ENCODE measurements at regions not wholly inside any gene's neighbourhood (a gene's known extent, or its start where the extent isn't known, plus 50 kb on each side); places are given as distances from the start of the nearest gene placed in this dataset.

DNA sequence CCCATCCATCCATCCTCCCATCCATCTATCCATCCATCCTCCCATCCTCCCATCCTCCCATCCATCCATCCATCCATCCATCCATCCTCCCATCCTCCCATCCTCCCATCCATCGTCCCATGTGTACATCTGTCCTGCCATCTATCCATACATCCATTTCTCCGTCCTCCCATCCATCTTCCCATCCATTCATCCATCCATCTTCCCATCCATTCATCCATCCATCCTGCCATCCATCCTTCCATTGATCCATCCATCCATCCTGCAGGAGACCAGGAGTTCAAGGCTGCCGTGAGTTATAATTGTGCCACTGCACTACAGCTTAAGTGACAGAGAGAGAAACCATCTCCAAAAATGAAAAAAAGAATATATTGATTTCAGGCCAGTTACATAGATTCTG is 356.5 kb downstream of the CDH26 start:
- TF ChIP-seq, protein P1, sequence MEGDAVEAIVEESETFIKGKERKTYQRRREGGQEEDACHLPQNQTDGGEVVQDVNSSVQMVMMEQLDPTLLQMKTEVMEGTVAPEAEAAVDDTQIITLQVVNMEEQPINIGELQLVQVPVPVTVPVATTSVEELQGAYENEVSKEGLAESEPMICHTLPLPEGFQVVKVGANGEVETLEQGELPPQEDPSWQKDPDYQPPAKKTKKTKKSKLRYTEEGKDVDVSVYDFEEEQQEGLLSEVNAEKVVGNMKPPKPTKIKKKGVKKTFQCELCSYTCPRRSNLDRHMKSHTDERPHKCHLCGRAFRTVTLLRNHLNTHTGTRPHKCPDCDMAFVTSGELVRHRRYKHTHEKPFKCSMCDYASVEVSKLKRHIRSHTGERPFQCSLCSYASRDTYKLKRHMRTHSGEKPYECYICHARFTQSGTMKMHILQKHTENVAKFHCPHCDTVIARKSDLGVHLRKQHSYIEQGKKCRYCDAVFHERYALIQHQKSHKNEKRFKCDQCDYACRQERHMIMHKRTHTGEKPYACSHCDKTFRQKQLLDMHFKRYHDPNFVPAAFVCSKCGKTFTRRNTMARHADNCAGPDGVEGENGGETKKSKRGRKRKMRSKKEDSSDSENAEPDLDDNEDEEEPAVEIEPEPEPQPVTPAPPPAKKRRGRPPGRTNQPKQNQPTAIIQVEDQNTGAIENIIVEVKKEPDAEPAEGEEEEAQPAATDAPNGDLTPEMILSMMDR (IDR thresholded peaks at IDR 0.05), result no peak
- H3K27me3 Mint-ChIP-seq (ENCODE audit: low read depth), result peaks cover 15% of the 10 kb centered on the region
- no peak overlapping the region for H3K4me3 Mint-ChIP-seq (ENCODE audit: unreplicated experiment)
- H3K9me3 Mint-ChIP-seq (ENCODE audit: low read depth), result peaks cover 7% of the 10 kb centered on the region
- no peaks in the 10 kb centered on the region for H3K4me1 Mint-ChIP-seq (ENCODE audit: low read depth)
- no peaks in the 10 kb centered on the region for H3K36me3 Mint-ChIP-seq (ENCODE audit: low read depth)
- H3K27ac Mint-ChIP-seq (ENCODE audit: unreplicated experiment), result no peak overlapping the region
- DNase-seq (ENCODE audit: low spot score), result no peak

DNA sequence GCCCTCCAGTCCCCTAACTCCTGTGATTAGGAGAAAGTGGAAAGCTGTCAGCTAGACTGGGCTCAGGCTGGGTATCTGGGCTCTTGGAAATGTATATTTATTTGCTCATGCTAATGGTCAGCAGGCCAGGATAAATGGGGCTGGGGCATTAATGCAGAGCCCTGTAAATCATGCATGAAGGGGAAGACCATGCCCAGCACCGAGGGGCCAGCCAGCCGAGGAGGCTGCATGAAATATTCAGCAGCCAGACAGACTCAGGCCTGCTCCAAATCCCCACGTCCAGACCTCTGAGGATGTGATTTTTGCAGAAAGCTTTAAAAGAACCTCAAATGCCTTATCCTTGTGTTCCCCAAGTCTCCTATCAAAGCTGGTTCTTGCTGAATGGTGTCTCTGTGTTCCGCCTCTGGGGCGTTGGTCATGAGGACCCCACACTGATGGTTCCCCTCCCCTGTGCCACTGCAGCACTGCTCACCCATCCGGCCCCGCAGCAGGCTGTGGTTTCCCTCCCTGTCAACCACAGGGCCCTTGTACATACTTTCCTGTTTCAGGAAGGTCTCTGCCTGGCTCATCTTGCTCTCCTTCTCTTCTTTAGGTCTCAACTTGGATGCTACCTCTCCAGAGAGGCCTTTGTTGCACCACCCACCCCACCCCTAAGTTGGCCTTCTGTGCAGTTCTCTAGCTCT is 358.4 kb downstream of the CDH26 start:
- Mint-ChIP-seq H3K27me3 (ENCODE audit: low read depth) (peaks cover 12% of the 10 kb centered on the region), H3K4me1 (ENCODE audit: low read depth) (no peaks in the 10 kb centered on the region), H3K36me3 (ENCODE audit: low read depth) (no peaks in the 10 kb centered on the region), H3K4me3 (ENCODE audit: unreplicated experiment) (no peak overlapping the region), H3K9me3 (ENCODE audit: low read depth) (peaks cover 7% of the 10 kb centered on the region), H3K27ac (ENCODE audit: unreplicated experiment) (no peak overlapping the region)
- no peak for DNase-seq (ENCODE audit: low spot score)
- TF ChIP-seq, protein P1 (IDR thresholded peaks at IDR 0.05), result no peak

DNA sequence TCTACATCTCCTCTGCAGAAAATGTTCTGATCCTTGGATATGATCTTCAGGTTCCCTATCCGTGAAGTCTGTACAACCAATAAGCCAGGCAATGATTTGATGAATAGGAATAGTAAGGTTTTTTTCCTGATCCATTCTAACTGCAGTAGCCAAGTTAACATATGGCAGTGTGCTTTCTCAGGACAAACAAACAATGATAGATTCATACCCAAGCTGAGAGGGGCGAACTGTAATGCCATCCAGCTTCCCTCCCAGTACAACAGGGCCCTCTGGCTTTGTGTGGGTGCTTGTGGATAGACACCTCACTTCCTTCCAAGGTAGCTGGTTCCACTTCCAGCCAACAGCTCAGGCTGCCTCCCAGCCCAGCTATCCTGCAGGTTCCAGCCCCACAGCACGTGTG is 359.2 kb downstream of the CDH26 start:
- no peak overlapping the region for H3K4me3 Mint-ChIP-seq (ENCODE audit: unreplicated experiment)
- TF ChIP-seq, protein P1 (IDR thresholded peaks at IDR 0.05), result no peak
- no peak overlapping the region for H3K27ac Mint-ChIP-seq (ENCODE audit: unreplicated experiment)
- no peak for DNase-seq (ENCODE audit: low spot score)
- H3K36me3 Mint-ChIP-seq (ENCODE audit: low read depth), result no peaks in the 10 kb centered on the region
- H3K4me1 Mint-ChIP-seq (ENCODE audit: low read depth), result no peaks in the 10 kb centered on the region
- peaks cover 10% of the 10 kb centered on the region for H3K27me3 Mint-ChIP-seq (ENCODE audit: low read depth)
- H3K9me3 Mint-ChIP-seq (ENCODE audit: low read depth), result peaks cover 7% of the 10 kb centered on the region

DNA sequence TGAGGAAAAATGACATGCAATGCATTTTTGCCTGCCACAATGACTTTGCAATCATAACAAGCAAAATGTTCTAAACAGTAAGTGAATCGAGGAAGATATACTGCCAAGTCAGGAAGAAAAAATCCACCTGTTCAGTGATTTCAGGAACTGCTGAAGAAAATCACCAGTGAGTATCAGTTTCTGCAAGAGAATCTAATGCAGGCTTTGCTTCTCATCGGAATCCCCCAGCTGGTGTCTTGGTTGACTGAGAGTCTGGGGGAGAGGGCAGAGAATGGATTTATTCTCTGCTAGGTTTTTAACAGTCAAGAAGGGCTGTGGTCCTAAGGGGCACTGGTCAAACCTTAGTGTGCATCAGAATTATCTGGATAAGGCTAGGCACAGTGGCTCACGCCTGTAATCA is 363.4 kb downstream of the CDH26 start:
- Mint-ChIP-seq H3K27ac (ENCODE audit: unreplicated experiment) (no peak overlapping the region), H3K27me3 (ENCODE audit: low read depth) (peaks cover 8% of the 10 kb centered on the region), H3K36me3 (ENCODE audit: low read depth) (no peaks in the 10 kb centered on the region), H3K4me3 (ENCODE audit: unreplicated experiment) (no peak overlapping the region), H3K9me3 (ENCODE audit: low read depth) (no peaks in the 10 kb centered on the region), H3K4me1 (ENCODE audit: low read depth) (no peaks in the 10 kb centered on the region)
- TF ChIP-seq, protein P1 (IDR thresholded peaks at IDR 0.05), result no peak
- no peak for DNase-seq (ENCODE audit: low spot score)

DNA sequence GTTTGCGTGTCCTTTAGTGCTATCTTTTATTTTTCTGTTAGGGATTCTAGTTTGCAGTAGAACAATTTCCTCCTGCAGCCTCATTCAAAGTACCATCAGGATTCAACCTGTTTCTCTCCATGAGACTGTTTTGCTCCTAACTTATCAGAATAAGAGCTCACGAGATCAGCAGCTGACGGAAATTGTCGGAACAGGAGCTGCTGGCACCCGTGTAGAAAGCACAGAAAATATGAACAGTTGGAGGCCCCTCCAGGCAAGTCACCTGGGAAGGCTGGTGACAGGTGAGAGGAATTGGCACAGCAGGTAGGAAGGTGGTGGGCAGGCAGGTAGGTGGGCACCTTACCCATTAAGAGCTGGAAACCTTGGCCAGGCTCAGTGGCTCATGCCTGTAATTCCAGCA is 368.6 kb downstream of the CDH26 start:
- Mint-ChIP-seq H3K27me3 (ENCODE audit: low read depth) (no peaks in the 10 kb centered on the region), H3K4me1 (ENCODE audit: low read depth) (no peaks in the 10 kb centered on the region), H3K36me3 (ENCODE audit: low read depth) (no peaks in the 10 kb centered on the region), H3K27ac (ENCODE audit: unreplicated experiment) (no peak overlapping the region), H3K4me3 (ENCODE audit: unreplicated experiment) (no peak overlapping the region), H3K9me3 (ENCODE audit: low read depth) (no peaks in the 10 kb centered on the region)
- TF ChIP-seq, protein P1 (IDR thresholded peaks at IDR 0.05), result no peak
- no peak for DNase-seq (ENCODE audit: low spot score)
